Neural cell (in vitro differentiated cells): ENCODE measurements at regions not wholly inside any gene's neighbourhood (a gene's known extent, or its start where the extent isn't known, plus 50 kb on each side); places are given as distances from the start of the nearest gene placed in this dataset.

Source experiments
- H2AFZ ChIP-seq: fragments of 200-600, 300-800 bp; sonication (generic), shearing (Covaris generic); 2 replicates; pipeline ENCODE4 v1.6.0; 2014; ENCODE audit warnings: low read depth, mild to moderate bottlenecking, antibody characterized with exemption, low read length, moderate library complexity
- H3F3A ChIP-seq: fragments of 200-600 bp; shearing (Covaris generic); 2 replicates; pipeline ENCODE4 v1.6.1; 2016; ENCODE audit warnings: mild to moderate bottlenecking, moderate library complexity, mixed read lengths, antibody characterized with exemption, low read length; ENCODE audit not compliant: insufficient read depth, poor library complexity, severe bottlenecking
- H3K27ac ChIP-seq: fragments of 200-600, 300-800 bp; sonication (generic), shearing (Covaris generic); 2 replicates; pipeline ENCODE4 v1.5.1; 2014; ENCODE audit warnings: mild to moderate bottlenecking, low read length, moderate library complexity
- H3K27me3 ChIP-seq: fragments of 300-800, 200-600 bp; sonication (generic), shearing (Covaris generic); 2 replicates; pipeline ENCODE4 v1.6.0; 2014; ENCODE audit warnings: mild to moderate bottlenecking, low read depth, low read length, moderate library complexity; ENCODE audit not compliant: insufficient read depth
- H3K36me3 ChIP-seq: fragments of 300-800, 200-600 bp; sonication (generic), shearing (Covaris generic); 2 replicates; pipeline ENCODE4 v1.5.1; 2014; ENCODE audit warnings: mild to moderate bottlenecking, antibody characterized with exemption, low read length, moderate library complexity; ENCODE audit not compliant: insufficient read depth
- H3K4me2 ChIP-seq: fragments of 300-800, 200-600 bp; sonication (generic), shearing (Covaris generic); 2 replicates; pipeline ENCODE4 v1.6.0; 2014; ENCODE audit warnings: mild to moderate bottlenecking, low read length
- H3K4me3 ChIP-seq: fragments of 300-800, 200-600 bp; sonication (generic), shearing (Covaris generic); 2 replicates; pipeline ENCODE4 v1.5.1; 2014; ENCODE audit warnings: mild to moderate bottlenecking, low read length, moderate library complexity
- H3K79me2 ChIP-seq: fragments of 200-600 bp; shearing (Covaris generic); replicated peaks from 2 replicates; pipeline ENCODE4 v1.6.0; 2014; ENCODE audit warnings: mild to moderate bottlenecking, low read length, moderate library complexity; ENCODE audit not compliant: insufficient read depth
- H3K9ac ChIP-seq: fragments of 300-800, 200-600 bp; sonication (generic), shearing (Covaris generic); 2 replicates; pipeline ENCODE4 v1.6.1; 2016; ENCODE audit warnings: mild to moderate bottlenecking, low read length, mixed read lengths
- H3K9me2 ChIP-seq: fragments of 200-600 bp; shearing (Covaris generic); 2 replicates; pipeline ENCODE4 v1.6.1; 2016; ENCODE audit warnings: mild to moderate bottlenecking, low read length, mixed read lengths; ENCODE audit not compliant: insufficient read depth
- H3K9me3 ChIP-seq: fragments of 200-600, 300-800 bp; sonication (generic), shearing (Covaris generic); 2 replicates; pipeline ENCODE4 v1.6.1; 2016; ENCODE audit warnings: mild to moderate bottlenecking, mixed run types, low read length, moderate library complexity, mixed read lengths
- H4K20me1 ChIP-seq: fragments of 200-600 bp; shearing (Covaris generic); 2 replicates; pipeline ENCODE4 v1.6.1; 2016; ENCODE audit warnings: mild to moderate bottlenecking, mixed run types; ENCODE audit not compliant: insufficient read depth
- CTCF ChIP-seq: fragments of 450-650 bp; IDR thresholded peaks from 2 replicates; pipeline ENCODE4 v1.5.1; 2014; ENCODE audit warnings: antibody characterized with exemption, mild to moderate bottlenecking, moderate library complexity; ENCODE audit not compliant: poor library complexity, severe bottlenecking
- EP300 ChIP-seq: fragments of 450-650 bp; conservative IDR thresholded peaks from 2 replicates; pipeline ENCODE4 v1.6.1; 2014; ENCODE audit warnings: antibody characterized with exemption, mild to moderate bottlenecking, moderate library complexity; ENCODE audit not compliant: poor library complexity, severe bottlenecking
- EZH2 ChIP-seq: fragments of 200-600, 300-800 bp; shearing (Covaris generic), sonication (generic); IDR thresholded peaks from 2 replicates; pipeline ENCODE4 v1.6.1; 2014; ENCODE audit warnings: antibody characterized with exemption, low read length, borderline replicate concordance, mild to moderate bottlenecking; ENCODE audit not compliant: insufficient read depth, poor library complexity, severe bottlenecking
- MXI1 ChIP-seq: fragments of 450-650 bp; conservative IDR thresholded peaks from 2 replicates; pipeline ENCODE4 v1.6.1; 2014; ENCODE audit warnings: antibody characterized with exemption, mild to moderate bottlenecking; ENCODE audit not compliant: poor library complexity, severe bottlenecking
- POLR2AphosphoS5 ChIP-seq: IDR thresholded peaks from 2 replicates; pipeline ENCODE4 v1.6.1; 2012
- RAD21 ChIP-seq: fragments of 450-650 bp; conservative IDR thresholded peaks from 2 replicates; pipeline ENCODE4 v1.6.1; 2014; ENCODE audit warnings: antibody characterized with exemption, mild to moderate bottlenecking, moderate library complexity
- REST ChIP-seq: IDR thresholded peaks from 2 replicates; pipeline ENCODE4 v1.6.1; 2012; ENCODE audit warnings: borderline replicate concordance
- SMC3 ChIP-seq: fragments of 450-650 bp; conservative IDR thresholded peaks from 2 replicates; pipeline ENCODE4 v1.6.1; 2014; ENCODE audit warnings: antibody characterized with exemption, mild to moderate bottlenecking, moderate library complexity; ENCODE audit not compliant: poor library complexity
- TAF1 ChIP-seq: IDR thresholded peaks from 2 replicates; pipeline ENCODE4 v1.6.1; 2012; ENCODE audit warnings: low read depth

GRCh38 chr5:124410539-124411488, 335.6 kb downstream of the ZNF608 start:
- H3K4me3 ChIP-seq, result no peak overlapping the region
- no peak overlapping the region for H3K4me2 ChIP-seq
- no peaks in the 10 kb centered on the region for H3K9me3 ChIP-seq
- no peak overlapping the region for H3K27ac ChIP-seq
- no peaks in the 10 kb centered on the region for H3K27me3 ChIP-seq
- H3F3A ChIP-seq, result no peaks in the 10 kb centered on the region
- H3K9me2 ChIP-seq, result no peaks in the 10 kb centered on the region
- TF ChIP-seq RAD21 (peak; percentile 48), CTCF (peak; percentile 43), REST (no peak), SMC3 (peak; percentile 30), EZH2 (no peak), MXI1 (no peak), TAF1 (no peak), EP300 (no peak), POLR2AphosphoS5 (no peak)
- no peak overlapping the region for H2AFZ ChIP-seq
- no peaks in the 10 kb centered on the region for H3K79me2 ChIP-seq
- H3K36me3 ChIP-seq, result no peaks in the 10 kb centered on the region
- no peaks in the 10 kb centered on the region for H4K20me1 ChIP-seq
- no peak overlapping the region for H3K9ac ChIP-seq

GRCh38 chr5:124408738-124409453, 337.5 kb downstream of the ZNF608 start:
- H3F3A ChIP-seq, result no peaks in the 10 kb centered on the region
- no peaks in the 10 kb centered on the region for H3K9me2 ChIP-seq
- no peaks in the 10 kb centered on the region for H3K27me3 ChIP-seq
- no peaks in the 10 kb centered on the region for H4K20me1 ChIP-seq
- H3K9ac ChIP-seq, result no peak overlapping the region
- TF ChIP-seq MXI1 (no peak), EZH2 (no peak), SMC3 (no peak), EP300 (no peak), TAF1 (no peak), POLR2AphosphoS5 (no peak), REST (no peak), CTCF (no peak), RAD21 (no peak)
- H3K27ac ChIP-seq, result no peak overlapping the region
- no peaks in the 10 kb centered on the region for H3K9me3 ChIP-seq
- H3K4me2 ChIP-seq, result no peak overlapping the region
- H2AFZ ChIP-seq, result no peak overlapping the region
- H3K79me2 ChIP-seq, result no peaks in the 10 kb centered on the region
- no peak overlapping the region for H3K4me3 ChIP-seq
- no peaks in the 10 kb centered on the region for H3K36me3 ChIP-seq
